ENCODE measurements at regions not wholly inside any gene's neighbourhood (a gene's known extent, or its start where the extent isn't known, plus 50 kb on each side); places are given as distances from the start of the nearest gene placed in this dataset.

DNA sequence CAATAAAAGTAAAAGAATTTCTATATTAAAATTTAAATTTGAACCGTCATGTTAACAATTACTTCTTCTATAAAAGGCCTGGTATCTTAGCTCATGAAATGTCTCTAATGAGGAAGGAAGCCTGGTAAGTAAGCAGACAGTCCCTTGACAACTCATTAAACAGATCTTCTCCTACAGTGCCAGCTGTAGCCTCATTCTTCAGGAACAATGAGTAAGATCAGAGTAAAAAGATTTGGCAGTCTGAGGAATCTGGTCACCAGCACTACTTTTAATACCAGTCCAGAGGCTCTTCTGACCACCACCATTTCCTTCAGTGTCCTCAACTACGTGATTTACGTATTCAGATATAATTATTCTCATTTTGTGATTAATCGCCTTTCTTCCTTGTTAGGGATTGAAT, 955.0 kb upstream of the ALCAM start:
- DNase-seq, result no peak
- Histone ChIP-seq H3K27ac (no peak overlapping the region), H3K27me3 (ENCODE audit: insufficient read depth, low read depth, severe bottlenecking) (no peaks in the 10 kb centered on the region), H3K9me3 (ENCODE audit: severe bottlenecking) (no peaks in the 10 kb centered on the region), H3K36me3 (no peaks in the 10 kb centered on the region), H3K4me3 (ENCODE audit: low read depth, low read length) (no peak overlapping the region)
- TF ChIP-seq, protein P1, sequence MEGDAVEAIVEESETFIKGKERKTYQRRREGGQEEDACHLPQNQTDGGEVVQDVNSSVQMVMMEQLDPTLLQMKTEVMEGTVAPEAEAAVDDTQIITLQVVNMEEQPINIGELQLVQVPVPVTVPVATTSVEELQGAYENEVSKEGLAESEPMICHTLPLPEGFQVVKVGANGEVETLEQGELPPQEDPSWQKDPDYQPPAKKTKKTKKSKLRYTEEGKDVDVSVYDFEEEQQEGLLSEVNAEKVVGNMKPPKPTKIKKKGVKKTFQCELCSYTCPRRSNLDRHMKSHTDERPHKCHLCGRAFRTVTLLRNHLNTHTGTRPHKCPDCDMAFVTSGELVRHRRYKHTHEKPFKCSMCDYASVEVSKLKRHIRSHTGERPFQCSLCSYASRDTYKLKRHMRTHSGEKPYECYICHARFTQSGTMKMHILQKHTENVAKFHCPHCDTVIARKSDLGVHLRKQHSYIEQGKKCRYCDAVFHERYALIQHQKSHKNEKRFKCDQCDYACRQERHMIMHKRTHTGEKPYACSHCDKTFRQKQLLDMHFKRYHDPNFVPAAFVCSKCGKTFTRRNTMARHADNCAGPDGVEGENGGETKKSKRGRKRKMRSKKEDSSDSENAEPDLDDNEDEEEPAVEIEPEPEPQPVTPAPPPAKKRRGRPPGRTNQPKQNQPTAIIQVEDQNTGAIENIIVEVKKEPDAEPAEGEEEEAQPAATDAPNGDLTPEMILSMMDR (IDR thresholded peaks at IDR 0.05; ENCODE audit: low read depth, low read length), result no peak

DNA sequence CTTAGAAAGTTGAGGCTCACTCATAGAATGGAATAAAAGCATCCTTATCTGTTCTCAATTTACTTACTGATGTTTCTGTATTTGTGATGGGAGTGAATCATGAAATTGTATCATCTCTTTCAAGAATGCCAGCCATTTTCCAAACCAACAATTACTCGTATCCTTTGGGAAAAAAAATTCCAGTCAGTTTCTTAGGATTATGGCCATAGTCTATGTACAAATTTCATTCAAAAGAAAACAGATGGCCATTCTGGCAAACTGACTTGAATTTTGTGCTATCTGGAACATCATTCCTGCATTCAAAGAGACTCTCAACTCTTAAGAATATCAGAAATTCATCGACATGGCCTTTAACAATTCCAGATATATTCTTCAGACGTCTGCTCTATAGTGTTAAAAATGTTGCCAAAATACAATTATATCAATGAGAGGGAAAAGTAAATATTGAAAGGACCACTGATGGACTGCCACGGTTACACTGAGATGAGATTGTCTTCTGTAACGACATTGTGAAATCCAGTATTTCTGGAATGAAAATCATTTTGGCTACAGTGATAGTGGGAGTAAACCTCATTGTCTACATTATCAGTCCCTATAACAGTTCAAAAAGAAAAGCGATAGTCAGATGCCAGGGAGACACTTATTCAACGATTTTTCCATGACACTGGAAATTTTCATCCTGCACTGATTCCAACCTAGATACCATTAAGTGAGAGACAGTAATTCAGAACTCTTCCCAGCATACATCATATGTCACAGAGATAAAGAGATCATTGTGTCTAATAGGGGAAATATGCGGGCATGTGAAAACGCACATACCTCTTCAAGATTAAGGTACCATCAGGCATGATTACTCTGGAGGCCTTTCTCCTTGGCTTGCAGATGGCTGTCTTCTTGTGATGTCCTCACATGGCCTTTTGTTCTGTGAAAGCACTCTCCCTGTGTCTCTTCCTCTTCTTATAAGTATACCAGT, 953.8 kb upstream of the ALCAM start:
- no peak for DNase-seq
- Histone ChIP-seq H3K4me3 (ENCODE audit: low read depth, low read length) (no peak overlapping the region), H3K27me3 (ENCODE audit: insufficient read depth, low read depth, severe bottlenecking) (no peaks in the 10 kb centered on the region), H3K9me3 (ENCODE audit: severe bottlenecking) (no peaks in the 10 kb centered on the region), H3K36me3 (no peaks in the 10 kb centered on the region), H3K27ac (no peak overlapping the region)
- TF ChIP-seq, protein P1 (IDR thresholded peaks at IDR 0.05; ENCODE audit: low read depth, low read length), result no peak

- Histone ChIP-seq H3K9me3 (ENCODE audit: severe bottlenecking) (no peaks in the 10 kb centered on the region), H3K36me3 (no peaks in the 10 kb centered on the region), H3K27me3 (ENCODE audit: insufficient read depth, low read depth, severe bottlenecking) (no peaks in the 10 kb centered on the region), H3K27ac (no peak overlapping the region), H3K4me3 (ENCODE audit: low read depth, low read length) (no peak overlapping the region)
- no peak for DNase-seq
- TF ChIP-seq, protein P1 (IDR thresholded peaks at IDR 0.05; ENCODE audit: low read depth, low read length), result no peak
These were observed 938.3 kb upstream of the ALCAM start for GRCh38 chr3:104428337-104428925.

DNA sequence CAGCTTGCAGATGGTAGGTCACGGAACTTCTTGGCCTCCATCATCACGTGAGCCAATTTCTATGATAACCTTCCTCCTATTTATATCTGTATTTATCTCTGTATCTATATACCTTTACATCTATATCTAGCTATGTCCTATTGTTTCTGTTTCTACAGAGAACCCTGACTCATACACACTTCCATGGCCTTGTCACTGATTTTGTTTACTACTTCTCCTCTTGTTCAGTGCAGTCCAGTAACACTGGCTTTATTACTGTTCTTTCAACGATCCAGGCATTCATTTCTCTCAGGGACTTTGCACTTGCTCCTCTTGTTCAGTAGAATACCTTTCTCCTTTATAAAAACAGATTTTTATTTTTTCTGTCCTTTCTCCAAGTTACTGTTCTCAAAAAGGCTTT, 937.0 kb upstream of the ALCAM start:
- TF ChIP-seq, protein P1 (IDR thresholded peaks at IDR 0.05; ENCODE audit: low read depth, low read length), result no peak
- Histone ChIP-seq H3K36me3 (no peaks in the 10 kb centered on the region), H3K27ac (no peak overlapping the region), H3K4me3 (ENCODE audit: low read depth, low read length) (no peak overlapping the region), H3K27me3 (ENCODE audit: insufficient read depth, low read depth, severe bottlenecking) (no peaks in the 10 kb centered on the region), H3K9me3 (ENCODE audit: severe bottlenecking) (no peaks in the 10 kb centered on the region)
- DNase-seq, result no peak

GRCh38 chr3:104436506-104436905, 930.2 kb upstream of the ALCAM start:
- no peak for DNase-seq
- H3K36me3 ChIP-seq, result no peaks in the 10 kb centered on the region
- TF ChIP-seq, protein P1 (IDR thresholded peaks at IDR 0.05; ENCODE audit: low read depth, low read length), result no peak
- no peak overlapping the region for H3K4me3 ChIP-seq (ENCODE audit: low read depth, low read length)
- H3K9me3 ChIP-seq (ENCODE audit: severe bottlenecking), result no peaks in the 10 kb centered on the region
- H3K27ac ChIP-seq, result no peak overlapping the region
- no peaks in the 10 kb centered on the region for H3K27me3 ChIP-seq (ENCODE audit: insufficient read depth, low read depth, severe bottlenecking)
